Tibial nerve (tissue), 3 donors: ENCODE measurements at regions not wholly inside any gene's neighbourhood (a gene's known extent, or its start where the extent isn't known, plus 50 kb on each side); places are given as distances from the start of the nearest gene placed in this dataset.

Experiments
- POLR2A ChIP-seq, 2 donors: fragments of 450-650 bp; IDR thresholded peaks; one replicate each; pipeline ENCODE4 v1.6.1; 2017; ENCODE audit warnings: antibody characterized with exemption in 2 of 2, mild to moderate bottlenecking in 2 of 2, moderate library complexity in 2 of 2
- TF ChIP-seq, protein P1 (sequence below), 5 experiments: fragments of 200-600 bp in 3 of 5; fragments of 450-650 bp in 2 of 5; sonication (generic) in 3 of 5; IDR thresholded peaks; one replicate each; pipeline ENCODE4 v1.5.1; 2016 to 2019; ENCODE audit warnings: antibody characterized with exemption in 5 of 5, mild to moderate bottlenecking in 3 of 5, moderate library complexity in 2 of 5

DNA sequence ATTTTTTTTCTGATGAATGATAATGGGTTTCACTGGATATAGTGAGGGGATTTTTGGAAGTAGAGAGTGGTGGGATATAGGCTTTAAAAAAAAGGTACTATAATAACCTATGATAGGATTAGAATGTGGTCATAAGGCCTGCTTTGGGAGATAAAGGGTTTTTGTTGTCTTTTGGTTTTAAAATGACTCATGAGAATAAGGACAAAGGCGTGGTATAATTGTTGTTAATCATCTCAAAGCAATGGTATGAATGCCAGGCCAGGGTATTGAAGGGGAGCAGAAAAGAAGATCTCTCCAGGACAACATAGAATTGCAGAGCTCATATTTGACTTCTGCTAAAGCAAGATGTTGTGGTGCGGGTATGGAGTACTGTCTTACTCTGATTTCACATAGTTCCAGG lies 579.4 kb downstream of the JRKL start:
- TF ChIP-seq, protein P1, sequence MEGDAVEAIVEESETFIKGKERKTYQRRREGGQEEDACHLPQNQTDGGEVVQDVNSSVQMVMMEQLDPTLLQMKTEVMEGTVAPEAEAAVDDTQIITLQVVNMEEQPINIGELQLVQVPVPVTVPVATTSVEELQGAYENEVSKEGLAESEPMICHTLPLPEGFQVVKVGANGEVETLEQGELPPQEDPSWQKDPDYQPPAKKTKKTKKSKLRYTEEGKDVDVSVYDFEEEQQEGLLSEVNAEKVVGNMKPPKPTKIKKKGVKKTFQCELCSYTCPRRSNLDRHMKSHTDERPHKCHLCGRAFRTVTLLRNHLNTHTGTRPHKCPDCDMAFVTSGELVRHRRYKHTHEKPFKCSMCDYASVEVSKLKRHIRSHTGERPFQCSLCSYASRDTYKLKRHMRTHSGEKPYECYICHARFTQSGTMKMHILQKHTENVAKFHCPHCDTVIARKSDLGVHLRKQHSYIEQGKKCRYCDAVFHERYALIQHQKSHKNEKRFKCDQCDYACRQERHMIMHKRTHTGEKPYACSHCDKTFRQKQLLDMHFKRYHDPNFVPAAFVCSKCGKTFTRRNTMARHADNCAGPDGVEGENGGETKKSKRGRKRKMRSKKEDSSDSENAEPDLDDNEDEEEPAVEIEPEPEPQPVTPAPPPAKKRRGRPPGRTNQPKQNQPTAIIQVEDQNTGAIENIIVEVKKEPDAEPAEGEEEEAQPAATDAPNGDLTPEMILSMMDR (IDR thresholded peaks at IDR 0.05): no peak
- TF ChIP-seq POLR2A (IDR thresholded peaks at IDR 0.05): no peak
